Chondrocyte (in vitro differentiated cells): ENCODE measurements at regions not wholly inside any gene's neighbourhood (a gene's known extent, or its start where the extent isn't known, plus 50 kb on each side); places are given as distances from the start of the nearest gene placed in this dataset.

Experiments
- DNase-seq: peaks from one replicate; pipeline ENCODE4 v3.0.0; 2021; ENCODE audit warnings: mixed read lengths, low spot score
- H3K27ac Mint-ChIP-seq: one replicate; pipeline ENCODE4 v1.8.0; 2021; ENCODE audit warnings: mild to moderate bottlenecking, moderate library complexity, mixed read lengths; ENCODE audit not compliant: unreplicated experiment
- H3K27me3 Mint-ChIP-seq: 2 replicates; pipeline ENCODE4 v1.8.0; 2021; ENCODE audit warnings: low read depth, mixed read lengths
- H3K36me3 Mint-ChIP-seq: 2 replicates; pipeline ENCODE4 v1.8.0; 2021; ENCODE audit warnings: low read depth, mixed read lengths
- H3K4me1 Mint-ChIP-seq: 2 replicates; pipeline ENCODE4 v1.8.0; 2021; ENCODE audit warnings: low read depth, mild to moderate bottlenecking, mixed read lengths
- H3K4me3 Mint-ChIP-seq: one replicate; pipeline ENCODE4 v1.8.0; 2021; ENCODE audit warnings: mild to moderate bottlenecking, moderate library complexity, mixed read lengths; ENCODE audit not compliant: unreplicated experiment
- H3K9me3 Mint-ChIP-seq: 2 replicates; pipeline ENCODE4 v1.8.0; 2021; ENCODE audit warnings: low read depth, mixed read lengths
- TF ChIP-seq, protein P1 (sequence below): fragments of 200-600 bp; sonication (generic); IDR thresholded peaks from 2 replicates; pipeline ENCODE4 v1.5.0; 2021; ENCODE audit warnings: antibody characterized with exemption, mild to moderate bottlenecking, moderate library complexity

DNA sequence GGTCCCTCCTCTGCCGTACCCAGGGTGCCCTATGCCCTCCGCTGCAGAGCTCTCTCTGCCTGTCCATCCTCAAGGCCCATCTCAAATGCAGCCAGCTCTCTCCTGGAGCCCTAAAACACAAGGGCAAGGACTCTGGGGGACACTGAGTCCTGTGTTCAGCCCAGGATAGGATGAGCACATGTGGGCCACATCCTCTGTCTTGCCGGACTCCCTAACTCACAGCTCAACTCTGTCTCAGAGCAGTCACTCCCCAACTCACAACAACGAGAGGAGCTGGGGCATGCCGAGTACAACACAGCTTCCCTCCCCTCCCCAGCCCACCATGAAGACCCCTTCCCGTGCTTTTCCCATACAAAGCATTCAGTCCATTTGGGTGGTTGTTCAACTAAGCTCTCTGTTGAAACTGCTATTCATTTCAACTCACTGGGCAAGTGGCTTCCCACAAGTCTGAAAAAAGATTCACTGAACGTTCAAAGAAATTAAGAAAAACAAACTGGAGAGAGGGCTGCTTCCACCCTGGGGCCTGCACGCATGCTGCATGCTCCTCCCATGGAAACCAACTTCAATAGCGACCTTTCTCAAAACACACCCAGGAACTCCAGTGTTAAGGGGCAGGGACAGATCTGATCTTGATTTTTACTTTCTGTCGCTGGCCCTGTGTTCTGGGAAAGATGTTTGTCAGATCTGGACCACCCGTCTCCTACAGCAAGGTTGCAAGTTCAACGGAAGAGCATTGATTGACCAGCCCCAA is 124.3 kb upstream of the IGF1R start:
- TF ChIP-seq, protein P1, sequence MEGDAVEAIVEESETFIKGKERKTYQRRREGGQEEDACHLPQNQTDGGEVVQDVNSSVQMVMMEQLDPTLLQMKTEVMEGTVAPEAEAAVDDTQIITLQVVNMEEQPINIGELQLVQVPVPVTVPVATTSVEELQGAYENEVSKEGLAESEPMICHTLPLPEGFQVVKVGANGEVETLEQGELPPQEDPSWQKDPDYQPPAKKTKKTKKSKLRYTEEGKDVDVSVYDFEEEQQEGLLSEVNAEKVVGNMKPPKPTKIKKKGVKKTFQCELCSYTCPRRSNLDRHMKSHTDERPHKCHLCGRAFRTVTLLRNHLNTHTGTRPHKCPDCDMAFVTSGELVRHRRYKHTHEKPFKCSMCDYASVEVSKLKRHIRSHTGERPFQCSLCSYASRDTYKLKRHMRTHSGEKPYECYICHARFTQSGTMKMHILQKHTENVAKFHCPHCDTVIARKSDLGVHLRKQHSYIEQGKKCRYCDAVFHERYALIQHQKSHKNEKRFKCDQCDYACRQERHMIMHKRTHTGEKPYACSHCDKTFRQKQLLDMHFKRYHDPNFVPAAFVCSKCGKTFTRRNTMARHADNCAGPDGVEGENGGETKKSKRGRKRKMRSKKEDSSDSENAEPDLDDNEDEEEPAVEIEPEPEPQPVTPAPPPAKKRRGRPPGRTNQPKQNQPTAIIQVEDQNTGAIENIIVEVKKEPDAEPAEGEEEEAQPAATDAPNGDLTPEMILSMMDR: no peak
- Mint-ChIP-seq H3K4me1 (peaks cover 25% of the 10 kb centered on the region), H3K9me3 (no peaks in the 10 kb centered on the region), H3K27me3 (peaks cover 6% of the 10 kb centered on the region), H3K27ac (peak overlapping the region; percentile 18), H3K4me3 (no peak overlapping the region), H3K36me3 (no peaks in the 10 kb centered on the region)
- no peak for DNase-seq

DNA sequence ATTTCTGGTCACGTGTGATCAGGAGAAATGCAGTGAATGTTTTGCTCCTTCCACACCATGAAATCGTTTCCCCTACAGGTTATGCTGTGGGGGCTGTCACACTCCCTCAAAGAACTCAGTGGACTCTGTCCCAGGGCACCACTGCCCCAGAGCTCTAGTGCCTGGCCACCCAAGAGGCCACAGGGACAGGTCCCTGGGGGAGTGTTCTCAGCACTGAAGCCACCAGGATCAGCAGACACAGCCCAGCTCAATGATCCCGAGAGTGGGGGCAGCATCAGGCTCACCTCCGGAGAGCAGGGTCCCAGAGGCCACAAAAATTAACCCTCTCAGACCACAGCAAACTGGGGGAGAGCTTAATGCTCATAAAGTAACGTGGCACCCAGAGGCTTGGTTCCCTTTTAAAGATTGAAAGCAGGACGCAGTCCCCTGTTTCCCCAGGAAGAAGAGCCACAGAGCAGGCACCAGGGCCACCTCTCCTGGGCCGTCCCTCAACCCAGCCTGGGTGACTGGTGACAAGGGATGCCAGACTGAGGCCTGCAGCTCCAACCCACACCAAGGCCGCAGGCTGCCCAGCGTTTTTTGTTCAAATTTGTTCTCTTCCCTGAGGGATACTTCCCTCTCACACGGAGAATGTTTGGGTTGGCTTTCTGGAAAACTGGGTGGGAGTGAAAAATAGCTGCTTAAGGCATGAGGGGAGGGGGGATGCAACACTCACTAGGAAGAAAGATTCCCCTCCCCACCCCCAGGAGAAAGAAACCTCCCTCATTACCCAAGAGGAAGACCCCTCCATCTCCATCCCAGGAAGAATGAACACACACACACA is 123.3 kb upstream of the IGF1R start:
- peak overlapping the region; percentile 49 for H3K27ac Mint-ChIP-seq
- no peaks in the 10 kb centered on the region for H3K9me3 Mint-ChIP-seq
- no peak overlapping the region for H3K4me3 Mint-ChIP-seq
- no peak for DNase-seq
- TF ChIP-seq, protein P1: no peak
- H3K4me1 Mint-ChIP-seq: peaks cover 21% of the 10 kb centered on the region
- peaks cover 14% of the 10 kb centered on the region for H3K27me3 Mint-ChIP-seq
- no peaks in the 10 kb centered on the region for H3K36me3 Mint-ChIP-seq

DNA sequence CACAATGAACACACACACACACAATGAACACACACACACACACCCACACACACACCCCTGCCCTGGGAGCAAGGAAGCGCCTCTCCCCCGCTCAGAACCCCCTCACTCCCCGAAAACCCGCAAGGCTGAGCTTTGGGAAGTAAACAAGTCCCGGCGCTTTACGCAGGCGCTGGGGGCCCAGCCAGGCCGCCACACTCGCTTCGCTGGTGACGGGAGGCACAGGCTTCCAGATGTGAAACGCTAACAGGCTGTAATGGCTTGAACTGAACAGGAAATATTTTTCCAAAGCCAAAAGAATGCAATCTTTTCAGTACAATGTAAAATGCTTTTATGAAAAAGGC is 122.7 kb upstream of the IGF1R start:
- TF ChIP-seq, protein P1: no peak
- H3K27ac Mint-ChIP-seq: peak overlapping the region; percentile 49
- no peak for DNase-seq
- H3K36me3 Mint-ChIP-seq: no peaks in the 10 kb centered on the region
- H3K4me3 Mint-ChIP-seq: no peak overlapping the region
- H3K9me3 Mint-ChIP-seq: no peaks in the 10 kb centered on the region
- peaks cover 16% of the 10 kb centered on the region for H3K27me3 Mint-ChIP-seq
- peaks cover 21% of the 10 kb centered on the region for H3K4me1 Mint-ChIP-seq

GRCh38 chr15:98526094-98526493 is 122.2 kb upstream of the IGF1R start:
- Mint-ChIP-seq H3K27me3 (peaks cover 20% of the 10 kb centered on the region), H3K36me3 (no peaks in the 10 kb centered on the region), H3K4me3 (no peak overlapping the region), H3K27ac (no peak overlapping the region), H3K4me1 (peaks cover 21% of the 10 kb centered on the region), H3K9me3 (no peaks in the 10 kb centered on the region)
- TF ChIP-seq, protein P1: no peak
- DNase-seq: no peak

DNA sequence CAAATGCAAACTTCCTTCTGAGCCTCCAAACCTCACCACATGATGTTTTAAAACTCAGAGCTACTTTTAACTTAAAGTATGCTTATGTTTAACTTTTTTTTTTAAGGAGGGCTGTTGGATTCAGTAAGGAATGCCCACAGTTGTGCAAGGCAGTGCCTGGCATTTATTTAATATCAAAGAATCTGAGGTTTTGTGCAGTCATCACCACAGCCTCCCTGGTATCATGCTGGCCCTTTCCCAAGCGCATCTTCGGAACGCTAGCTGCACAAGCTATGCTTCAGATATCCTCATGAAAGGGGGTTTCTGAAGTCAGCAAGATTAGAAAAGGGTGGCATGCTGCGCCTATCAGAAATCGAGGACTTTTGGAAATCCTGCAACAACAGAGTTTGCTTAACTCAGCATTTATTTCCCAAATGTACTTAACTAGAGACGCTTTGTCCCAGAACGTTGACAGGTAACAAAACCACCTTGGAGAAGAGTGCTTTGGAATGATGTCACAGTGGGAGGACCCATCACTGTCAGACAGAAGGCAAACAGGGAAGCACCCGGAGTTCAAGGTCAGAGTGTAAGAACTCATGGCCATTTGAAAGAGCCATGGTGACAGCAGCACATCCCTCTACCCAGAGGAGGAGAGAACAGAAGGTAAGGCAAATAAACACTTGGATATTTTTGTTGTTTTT is 120.2 kb upstream of the IGF1R start:
- H3K9me3 Mint-ChIP-seq: no peaks in the 10 kb centered on the region

More for the DNA sequence above, 120.2 kb upstream of the IGF1R start:
- H3K36me3 Mint-ChIP-seq: no peaks in the 10 kb centered on the region
- TF ChIP-seq, protein P1: no peak
- H3K27me3 Mint-ChIP-seq: peaks cover 20% of the 10 kb centered on the region
- no peak overlapping the region for H3K27ac Mint-ChIP-seq
- DNase-seq: no peak
- peaks cover 21% of the 10 kb centered on the region for H3K4me1 Mint-ChIP-seq
- H3K4me3 Mint-ChIP-seq: no peak overlapping the region
